NCI-H2029 treated with DMSO at 0.1 percent for 48 hours (cell line): ENCODE measurements at regions not wholly inside any gene's neighbourhood (a gene's known extent, or its start where the extent isn't known, plus 50 kb on each side); places are given as distances from the start of the nearest gene placed in this dataset.

Experiments
- DNase-seq: peaks from one replicate; lab custom pipeline; 2025; lab: John Stamatoyannopoulos, UW

GRCh38 chr1:14102180-14102579, 402.2 kb downstream of the PRDM2 start:
- no peak for DNase-seq

GRCh38 chr1:14103878-14104430, 404.0 kb downstream of the PRDM2 start:
- no peak for DNase-seq

- no peak for DNase-seq
Measured at GRCh38 chr1:14106126-14106525, 406.1 kb downstream of the PRDM2 start.

- no peak for DNase-seq
Measured at GRCh38 chr1:14106679-14107313, 406.8 kb downstream of the PRDM2 start.

GRCh38 chr1:14108356-14109275, 408.6 kb downstream of the PRDM2 start:
- peak; percentile 90 for DNase-seq

- no peak for DNase-seq
Measured at GRCh38 chr1:14109276-14109635, 409.3 kb downstream of the PRDM2 start.

- no peak for DNase-seq
Measured at GRCh38 chr1:14110040-14110439, 410.1 kb downstream of the PRDM2 start.

- DNase-seq = no peak
Measured at GRCh38 chr1:14111121-14111520, 411.1 kb downstream of the PRDM2 start.

- DNase-seq = no peak
Measured at GRCh38 chr1:14112613-14113012, 412.6 kb downstream of the PRDM2 start.

- DNase-seq = no peak
Measured at GRCh38 chr1:14113271-14113670, 413.3 kb downstream of the PRDM2 start.

GRCh38 chr1:14113841-14114567, 414.0 kb downstream of the PRDM2 start:
- peak; percentile 42 for DNase-seq

- no peak for DNase-seq
Measured at GRCh38 chr1:14115976-14116375, 416.0 kb downstream of the PRDM2 start.

GRCh38 chr1:14117700-14118099, 417.7 kb downstream of the PRDM2 start:
- DNase-seq = no peak

- DNase-seq = no peak
Measured at GRCh38 chr1:14118691-14119485, 418.9 kb downstream of the PRDM2 start.

GRCh38 chr1:14120895-14121294, 420.9 kb downstream of the PRDM2 start:
- DNase-seq = no peak

- no peak for DNase-seq
Measured at GRCh38 chr1:14128096-14128495, 428.1 kb downstream of the PRDM2 start.

GRCh38 chr1:14129009-14129408, 429.0 kb downstream of the PRDM2 start:
- no peak for DNase-seq

GRCh38 chr1:14135070-14135469, 435.1 kb downstream of the PRDM2 start:
- DNase-seq = no peak

GRCh38 chr1:14136152-14136763, 436.3 kb downstream of the PRDM2 start:
- DNase-seq = no peak

- DNase-seq = no peak
Measured at GRCh38 chr1:14136881-14137280, 436.9 kb downstream of the PRDM2 start.
